RWPE1 (cell line): ENCODE measurements at regions not wholly inside any gene's neighbourhood (a gene's known extent, or its start where the extent isn't known, plus 50 kb on each side); places are given as distances from the start of the nearest gene placed in this dataset.

ENCODE experiments used
- CTCF ChIA-PET: fragments of 350-600 bp; sonication (Branson Sonifier 250); formaldehyde crosslinking; extraction: SDS; loops from one replicate; lab custom pipeline; 2021; lab: Yijun Ruan, JAX
- POLR2A ChIA-PET: fragments of 400-600 bp; formaldehyde crosslinking; extraction: SDS; loops from one replicate; lab custom pipeline; 2020; ENCODE audit warnings: antibody characterized with exemption; ENCODE audit not compliant: low non-redundant PET; lab: Yijun Ruan, JAX
- DNase-seq: peaks from one replicate; pipeline ENCODE4 v3.0.0; 2012; ENCODE audit warnings: low spot score
- H3K27ac ChIP-seq: fragments of 450-650 bp; 2 replicates; pipeline ENCODE4 v1.5.1; 2017
- CTCF ChIP-seq: fragments of 450-650 bp; conservative IDR thresholded peaks from 2 replicates; pipeline ENCODE4 v1.5.1; 2017; ENCODE audit warnings: low read depth, mild to moderate bottlenecking

DNA sequence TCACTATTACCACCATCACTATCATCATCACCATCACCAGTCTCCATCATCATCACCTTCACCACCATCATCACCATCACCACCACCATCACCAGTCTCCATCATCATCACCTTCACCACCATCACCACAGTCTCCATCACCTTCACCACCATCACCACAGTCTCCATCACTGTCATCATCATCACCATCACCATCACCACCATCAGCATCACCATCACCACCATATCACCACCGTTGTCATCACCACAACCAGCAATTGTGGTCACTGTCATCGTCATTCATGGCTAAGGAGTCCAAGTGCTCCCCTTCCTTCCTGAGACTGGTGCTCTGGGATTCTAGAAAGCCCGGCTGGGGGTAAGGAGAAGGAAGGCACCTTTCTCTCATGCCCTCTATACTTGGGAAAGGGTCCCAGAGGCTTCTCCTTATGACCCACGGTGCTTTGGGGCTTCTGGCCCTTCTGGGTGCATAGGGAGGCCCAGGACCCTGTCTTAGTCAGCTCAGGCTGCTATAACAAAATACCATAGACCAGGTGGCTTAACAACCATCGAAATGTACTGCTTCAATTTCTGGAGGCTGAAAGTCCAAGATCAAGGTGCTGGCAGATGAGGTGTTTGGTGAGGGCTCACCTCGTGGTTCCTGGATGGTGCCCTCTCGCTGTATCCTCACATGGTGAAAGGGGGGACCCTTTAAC is 93.4 kb upstream of the GSE1 start:
- ChIA-PET CTCF (no interaction called here), POLR2A (interaction anchor here (1.0 kb wide), 1 partner anchor 91 kb away, joined by 3 read pairs; no protein-coding TSS in a partner anchor)
- no peak for TF ChIP-seq CTCF
- H3K27ac ChIP-seq = no peak overlapping the region
- DNase-seq = no peak

DNA sequence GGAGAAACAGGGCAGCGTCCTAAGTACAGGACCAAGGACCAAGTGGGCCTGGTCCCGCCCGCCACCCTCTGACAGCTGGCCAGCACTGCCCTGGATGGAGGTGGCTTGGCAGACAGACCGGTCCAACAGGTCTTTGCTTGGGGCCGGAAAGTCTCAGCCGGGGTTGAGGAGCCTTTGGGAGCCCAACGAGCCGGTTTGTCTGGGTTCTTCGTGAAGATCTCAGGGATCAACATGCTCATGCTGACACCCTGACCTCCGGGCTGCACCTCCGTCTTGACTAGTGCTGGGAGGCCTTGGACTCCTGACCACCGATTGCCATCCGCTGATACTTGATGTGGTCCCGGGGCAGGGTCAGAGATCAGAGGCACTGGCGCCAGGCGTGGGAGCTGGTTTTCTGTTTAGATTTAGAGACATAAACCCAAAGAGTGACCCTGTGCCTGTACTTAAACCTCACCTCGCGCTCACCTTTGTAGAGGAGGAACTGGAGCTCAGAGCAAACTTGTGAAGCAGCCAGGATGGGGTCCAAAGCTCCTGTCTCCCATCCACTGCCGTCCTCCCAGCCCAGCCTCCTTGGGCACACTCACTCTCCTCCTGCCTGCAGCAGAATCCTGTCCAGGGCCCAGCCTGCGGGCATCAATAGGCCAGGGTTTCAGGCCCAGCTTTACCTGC is 92.1 kb upstream of the GSE1 start:
- no peak for TF ChIP-seq CTCF
- peak overlapping the region; percentile 96 for H3K27ac ChIP-seq
- peak; percentile 74 for DNase-seq
- ChIA-PET CTCF (interaction anchor here (0.6 kb wide), 1 partner anchor 18 kb away, joined by 3 read pairs; no protein-coding TSS in a partner anchor), POLR2A (interaction anchor here (1.0 kb wide), 1 partner anchor 90 kb away, joined by 3 read pairs; no protein-coding TSS in a partner anchor)

GRCh38 chr16:85521552-85522307 is 91.4 kb upstream of the GSE1 start:
- CTCF ChIA-PET = interaction anchor here (0.6 kb wide), 2 partner anchors 17 to 103 kb away, joined by 3 read pairs; no protein-coding TSS in a partner anchor

DNA sequence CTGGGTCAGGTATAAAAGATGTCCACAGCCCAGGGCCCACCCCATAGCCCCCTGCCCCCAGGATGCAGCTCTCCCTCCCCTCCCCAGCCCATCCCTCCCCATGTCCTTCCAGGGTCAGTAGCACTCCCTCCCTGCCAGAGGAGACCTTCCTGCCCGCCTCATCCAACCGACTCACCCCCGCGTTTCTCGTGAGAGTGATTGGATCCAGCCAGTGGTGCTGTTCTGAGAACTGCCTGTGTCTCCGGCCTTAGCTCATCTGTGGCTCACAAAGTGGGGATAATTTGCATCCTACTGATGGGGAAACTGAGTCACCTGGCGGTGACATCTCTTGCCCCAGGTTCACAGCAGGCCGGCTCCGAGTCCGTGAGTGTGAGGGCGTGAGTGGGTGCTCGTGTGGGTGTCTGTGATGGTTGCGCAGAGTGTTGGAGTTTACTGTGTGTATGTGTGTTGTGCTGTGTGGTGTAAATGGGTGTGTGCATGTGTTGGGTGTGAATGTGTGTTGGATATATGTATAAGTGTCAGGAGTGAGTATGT is 90.7 kb upstream of the GSE1 start:
- DNase-seq = no peak
- TF ChIP-seq CTCF = no peak
- H3K27ac ChIP-seq = peak overlapping the region; percentile 96
- CTCF ChIA-PET = interaction anchor here (0.6 kb wide), 1 partner anchor 103 kb away, joined by 3 read pairs; no protein-coding TSS in a partner anchor
- POLR2A ChIA-PET = no interaction called here

More at GRCh38 chr16:85521552-85522307, 91.4 kb upstream of the GSE1 start:
- POLR2A ChIA-PET = no interaction called here
- no peak for DNase-seq
- no peak for TF ChIP-seq CTCF
- peak overlapping the region; percentile 96 for H3K27ac ChIP-seq

GRCh38 chr16:85522842-85523601 is 90.1 kb upstream of the GSE1 start:
- H3K27ac ChIP-seq = peak overlapping the region; percentile 96
- peak; percentile 51 for DNase-seq
- POLR2A ChIA-PET = no interaction called here

More at GRCh38 chr16:85522842-85523601, 90.1 kb upstream of the GSE1 start:
- no peak for TF ChIP-seq CTCF
- CTCF ChIA-PET = interaction anchor here (0.6 kb wide), 2 partner anchors 104 to 1486 kb away, joined by 3 to 4 read pairs; no protein-coding TSS in a partner anchor
